ENCODE measurements at regions not wholly inside any gene's neighbourhood (a gene's known extent, or its start where the extent isn't known, plus 50 kb on each side); places are given as distances from the start of the nearest gene placed in this dataset.

- DNase-seq: no peak
Observed at GRCh38 chr13:80126389-80127068, 214.4 kb downstream of the SPRY2 start.

- no peak for DNase-seq
Observed at GRCh38 chr13:80123945-80124344, 217.0 kb downstream of the SPRY2 start.

- no peak for DNase-seq
Observed at GRCh38 chr13:80121038-80121437, 219.9 kb downstream of the SPRY2 start.

- no peak for DNase-seq
Observed at GRCh38 chr13:80118506-80118905, 222.4 kb downstream of the SPRY2 start.

GRCh38 chr13:80118099-80118498 lies 222.8 kb downstream of the SPRY2 start:
- DNase-seq: no peak

- no peak for DNase-seq
Observed at GRCh38 chr13:80117515-80117914, 223.4 kb downstream of the SPRY2 start.

- no peak for DNase-seq
Observed at GRCh38 chr13:80116107-80116506, 224.8 kb downstream of the SPRY2 start.

- no peak for DNase-seq
Observed at GRCh38 chr13:80115616-80116015, 225.3 kb downstream of the SPRY2 start.

GRCh38 chr13:80113714-80114454 lies 227.0 kb downstream of the SPRY2 start:
- DNase-seq: no peak

GRCh38 chr13:80109303-80109702 lies 231.6 kb downstream of the SPRY2 start:
- DNase-seq: no peak

GRCh38 chr13:80105350-80105749 lies 235.6 kb downstream of the SPRY2 start:
- no peak for DNase-seq

GRCh38 chr13:80101040-80101439 lies 239.9 kb downstream of the SPRY2 start:
- DNase-seq: no peak

- DNase-seq: no peak
Observed at GRCh38 chr13:80100636-80101035, 240.3 kb downstream of the SPRY2 start.

GRCh38 chr13:80097561-80097960 lies 243.4 kb downstream of the SPRY2 start:
- DNase-seq: no peak

GRCh38 chr13:80096383-80096782 lies 244.5 kb downstream of the SPRY2 start:
- DNase-seq: no peak

GRCh38 chr13:80094526-80094925 lies 246.4 kb downstream of the SPRY2 start:
- DNase-seq: no peak

- DNase-seq: no peak
Observed at GRCh38 chr13:80093888-80094287, 247.0 kb downstream of the SPRY2 start.

- DNase-seq: no peak
Observed at GRCh38 chr13:80086304-80086721, 254.6 kb downstream of the SPRY2 start.

- no peak for DNase-seq
Observed at GRCh38 chr13:80083853-80084676, 256.9 kb downstream of the SPRY2 start.

- no peak for DNase-seq
Observed at GRCh38 chr13:80083081-80083852, 257.7 kb downstream of the SPRY2 start.

GRCh38 chr13:80082396-80083080 lies 258.4 kb downstream of the SPRY2 start:
- no peak for DNase-seq

GRCh38 chr13:80074811-80075210 lies 266.1 kb downstream of the SPRY2 start:
- DNase-seq: no peak
